ENCODE measurements at regions not wholly inside any gene's neighbourhood (a gene's known extent, or its start where the extent isn't known, plus 50 kb on each side); places are given as distances from the start of the nearest gene placed in this dataset.

DNA sequence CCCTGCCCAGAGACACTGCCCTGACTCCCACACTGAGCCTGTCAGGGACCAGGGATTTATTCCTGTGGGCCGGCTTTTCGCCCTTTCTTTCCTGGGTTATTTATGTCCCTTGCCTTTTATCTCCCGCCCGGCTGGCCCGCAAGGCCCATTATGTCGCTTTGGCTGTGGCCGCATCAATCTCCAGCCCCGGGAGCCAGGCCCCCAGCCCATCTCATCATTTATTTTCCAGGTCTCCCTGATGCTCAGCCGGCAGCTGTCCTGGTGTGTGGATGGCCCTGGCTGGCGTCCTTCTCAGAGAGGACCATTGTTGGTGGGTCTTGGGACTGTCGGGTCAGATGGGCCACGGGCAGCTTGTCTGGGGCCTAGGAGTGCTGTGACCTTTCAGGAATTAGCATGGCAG, 82.3 kb downstream of the FAM241B start:
- DNase-seq (no peak), ATAC-seq (no peak)
- Histone ChIP-seq H3K27ac (no peak overlapping the region), H3K27me3 (peaks cover 0 to 8% (median 0%) of the 10 kb centered on the region in 9 donors), H3K9me3 (peaks cover 0 to 12% (median 0%) of the 10 kb centered on the region in 12 donors), H3K4me1 (peaks cover 0 to 10% (median 0%) of the 10 kb centered on the region in 12 donors), H3K4me3 (no peak overlapping the region), H3K36me3 (no peaks in the 10 kb centered on the region)
- WGBS, 4 donors = 75 to 78% (median 77%) methylated on average over 12 of the region's 12 CpGs
- TF ChIP-seq, protein P1, sequence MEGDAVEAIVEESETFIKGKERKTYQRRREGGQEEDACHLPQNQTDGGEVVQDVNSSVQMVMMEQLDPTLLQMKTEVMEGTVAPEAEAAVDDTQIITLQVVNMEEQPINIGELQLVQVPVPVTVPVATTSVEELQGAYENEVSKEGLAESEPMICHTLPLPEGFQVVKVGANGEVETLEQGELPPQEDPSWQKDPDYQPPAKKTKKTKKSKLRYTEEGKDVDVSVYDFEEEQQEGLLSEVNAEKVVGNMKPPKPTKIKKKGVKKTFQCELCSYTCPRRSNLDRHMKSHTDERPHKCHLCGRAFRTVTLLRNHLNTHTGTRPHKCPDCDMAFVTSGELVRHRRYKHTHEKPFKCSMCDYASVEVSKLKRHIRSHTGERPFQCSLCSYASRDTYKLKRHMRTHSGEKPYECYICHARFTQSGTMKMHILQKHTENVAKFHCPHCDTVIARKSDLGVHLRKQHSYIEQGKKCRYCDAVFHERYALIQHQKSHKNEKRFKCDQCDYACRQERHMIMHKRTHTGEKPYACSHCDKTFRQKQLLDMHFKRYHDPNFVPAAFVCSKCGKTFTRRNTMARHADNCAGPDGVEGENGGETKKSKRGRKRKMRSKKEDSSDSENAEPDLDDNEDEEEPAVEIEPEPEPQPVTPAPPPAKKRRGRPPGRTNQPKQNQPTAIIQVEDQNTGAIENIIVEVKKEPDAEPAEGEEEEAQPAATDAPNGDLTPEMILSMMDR (IDR thresholded peaks at IDR 0.05) = no peak
- TF ChIP-seq POLR2A (IDR thresholded peaks at IDR 0.05) = no peak
- intact Hi-C loops (cut with DNase I) = loop anchor here in 2 of 10 donors (10.0 kb wide), 1 partner anchor 198 kb away; no protein-coding TSS in a partner anchor

DNA sequence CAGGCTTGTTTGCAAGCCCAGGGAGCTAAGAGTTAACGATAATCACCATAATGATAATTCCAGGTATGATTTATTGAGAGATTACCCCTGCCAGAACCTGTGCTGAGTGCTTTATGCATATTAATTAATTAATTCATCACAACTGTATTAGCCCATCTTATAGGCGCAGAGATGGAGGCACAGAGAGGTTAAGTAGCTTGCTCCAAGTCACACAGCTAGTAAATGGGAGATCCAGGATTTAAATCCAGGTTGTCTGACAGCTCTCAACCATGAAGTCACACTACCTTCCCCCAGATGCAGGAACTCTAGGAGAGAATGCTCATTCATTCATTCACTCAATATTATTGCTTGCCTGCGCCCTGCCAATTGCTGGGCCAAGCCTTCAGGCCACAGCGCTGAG, 84.5 kb downstream of the FAM241B start:
- DNase-seq (no peak), ATAC-seq (no peak)
- 84 to 98% (median 92%) methylated on average over 4 of the region's 4 CpGs for WGBS, 4 donors
- no peaks in the 10 kb centered on the region for H3K36me3 ChIP-seq
- no peaks in the 10 kb centered on the region for H3K27me3 ChIP-seq
- H3K9me3 ChIP-seq = no peaks in the 10 kb centered on the region
- intact Hi-C loops (cut with DNase I) = loop anchor here in 2 of 10 donors (2.0 to 10.0 kb wide), 2 partner anchors 70 to 200 kb away; no protein-coding TSS in a partner anchor
- no peak overlapping the region for H3K27ac ChIP-seq
- peaks cover 0 to 10% (median 0%) of the 10 kb centered on the region in 12 donors for H3K4me1 ChIP-seq
- no peak overlapping the region for H3K4me3 ChIP-seq
- TF ChIP-seq POLR2A (IDR thresholded peaks at IDR 0.05) = no peak
- TF ChIP-seq, protein P1 (IDR thresholded peaks at IDR 0.05) = no peak

DNA sequence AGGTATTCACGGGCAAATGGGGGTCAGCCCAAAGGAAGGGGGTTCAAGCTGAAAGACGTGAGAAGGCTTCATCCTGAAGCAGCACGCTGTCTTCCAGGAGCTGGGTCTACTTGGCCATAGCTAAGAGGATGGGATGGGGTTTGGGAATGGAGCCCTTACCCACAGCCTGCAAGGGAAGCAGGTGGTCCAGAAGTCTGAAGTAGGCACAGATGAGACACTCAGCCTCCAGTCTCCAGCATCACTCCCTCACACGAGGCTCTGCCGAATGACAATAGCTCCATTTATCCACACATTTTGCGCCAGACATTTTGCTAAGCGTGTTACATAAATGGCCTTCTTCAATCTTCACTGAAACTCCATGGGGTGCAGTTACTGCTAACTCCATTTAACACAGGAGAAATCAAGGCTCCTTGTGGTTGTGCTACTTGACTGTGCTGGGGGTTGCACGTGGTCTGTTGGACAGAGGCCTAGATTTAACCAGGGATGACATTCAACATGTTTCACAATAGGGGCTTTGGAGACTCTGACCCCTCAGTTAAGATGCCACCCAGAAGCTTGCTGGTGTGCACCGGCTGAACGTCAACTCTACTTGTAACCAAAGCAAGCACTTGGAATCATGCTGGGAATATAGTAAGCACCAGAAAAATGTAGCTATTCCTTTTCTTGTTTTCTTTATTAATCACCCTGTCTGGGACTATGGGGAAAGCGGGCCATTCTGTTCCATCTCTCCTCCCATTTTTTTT, 85.3 kb downstream of the FAM241B start:
- intact Hi-C loops (cut with DNase I) = loop anchor here in 2 of 10 donors (2.0 to 10.0 kb wide), 2 partner anchors 71 to 201 kb away; no protein-coding TSS in a partner anchor
- 70 to 81% (median 78%) methylated on average over 9 to 11 of the region's 11 CpGs for WGBS, 4 donors
- H3K36me3 ChIP-seq = no peaks in the 10 kb centered on the region
- no peaks in the 10 kb centered on the region for H3K27me3 ChIP-seq
- TF ChIP-seq, protein P1 (IDR thresholded peaks at IDR 0.05) = no peak
- no peak for TF ChIP-seq POLR2A (IDR thresholded peaks at IDR 0.05)
- no peak overlapping the region for H3K27ac ChIP-seq
- DNase-seq (no peak), ATAC-seq (no peak)
- H3K4me3 ChIP-seq = no peak overlapping the region
- no peaks in the 10 kb centered on the region for H3K9me3 ChIP-seq
- peaks cover 0 to 10% (median 0%) of the 10 kb centered on the region in 12 donors for H3K4me1 ChIP-seq

DNA sequence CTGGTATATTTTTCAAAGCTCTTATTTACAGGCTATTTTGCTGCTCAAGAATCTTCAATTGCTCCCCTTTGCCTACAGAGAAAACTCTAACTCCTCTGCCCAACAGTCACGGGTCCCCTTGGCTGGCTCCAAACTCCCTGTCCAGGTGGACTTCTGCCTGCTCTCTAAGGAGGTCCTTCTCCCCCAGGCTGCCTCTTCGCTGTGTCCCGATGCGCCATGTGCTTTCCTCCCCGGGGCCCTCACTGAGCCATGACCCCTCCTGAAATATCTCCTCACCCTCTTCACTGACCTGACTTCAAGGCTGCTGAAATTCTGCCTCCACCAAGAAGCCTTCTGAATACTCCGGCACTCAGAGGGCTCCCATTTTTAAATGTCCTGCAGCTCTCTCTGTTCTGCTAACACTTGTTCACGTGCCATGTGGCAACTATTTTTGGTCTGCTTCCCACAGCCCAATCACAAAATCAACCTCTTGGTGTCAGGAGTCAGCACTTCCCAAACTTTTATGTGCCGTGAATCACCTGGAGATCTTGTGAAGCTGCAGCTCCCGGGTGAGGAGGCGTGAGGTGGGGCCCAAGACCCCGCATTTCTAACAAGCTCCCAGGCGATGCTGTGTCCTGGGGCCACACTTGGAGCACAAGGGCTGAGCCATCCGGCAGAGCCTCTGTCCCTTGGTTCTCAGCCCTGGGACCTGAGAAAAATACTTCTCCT, 85.7 kb upstream of the COL13A1 start:
- Histone ChIP-seq H3K4me1 (peaks cover 0 to 10% (median 0%) of the 10 kb centered on the region in 12 donors), H3K9me3 (peaks cover 0 to 4% (median 0%) of the 10 kb centered on the region in 12 donors), H3K36me3 (no peaks in the 10 kb centered on the region), H3K27me3 (no peaks in the 10 kb centered on the region), H3K4me3 (no peak overlapping the region), H3K27ac (no peak overlapping the region)
- no peak for DNase-seq
- 59 to 64% (median 63%) methylated on average over 13 of the region's 13 CpGs for WGBS, 4 donors
- peak in 3 of 4 donors; percentile 6 to 42 (median 42) for ATAC-seq
- no peak for TF ChIP-seq POLR2A (IDR thresholded peaks at IDR 0.05)
- intact Hi-C loops (cut with DNase I) = loop anchor here in 7 of 10 donors (2.0 to 10.0 kb wide), 3 partner anchors 69 to 201 kb away; no protein-coding TSS in a partner anchor

Data from heart left ventricle (tissue), 16 donors.